K562 (cell line): ENCODE measurements at regions not wholly inside any gene's neighbourhood (a gene's known extent, or its start where the extent isn't known, plus 50 kb on each side); places are given as distances from the start of the nearest gene placed in this dataset.

ENCODE experiments used
- ADNP ChIP-seq: fragments of 200-800 bp; sonication (Bioruptor generic); IDR thresholded peaks from 2 replicates; pipeline ENCODE4 v1.6.1; 2016; ENCODE audit warnings: missing genetic modification characterization, missing compliant biosample characterization
- CUX1 ChIP-seq: fragments of 200-800 bp; sonication (Bioruptor generic); IDR thresholded peaks from 2 replicates; pipeline ENCODE4 v1.6.1; 2016; ENCODE audit warnings: missing genetic modification characterization, missing compliant biosample characterization
- CXXC5 ChIP-seq: fragments of 250-450 bp; sonication (Bioruptor Pico); IDR thresholded peaks from 2 replicates; pipeline ENCODE4 v1.8.0; 2022; ENCODE audit warnings: inconsistent platforms, mild to moderate bottlenecking, moderate library complexity
- FOXP4 ChIP-seq: sonication (generic); formaldehyde crosslinking; IDR thresholded peaks from 2 replicates; pipeline ENCODE4 v1.8.0; 2022; ENCODE audit warnings: mild to moderate bottlenecking, missing genetic modification reagents, borderline replicate concordance
- SETDB1 ChIP-seq: IDR thresholded peaks from one replicate; pipeline ENCODE4 v1.6.1; 2012; ENCODE audit warnings: low read length, control low read depth, inconsistent platforms
- TRIM24 ChIP-seq, 2 experiments: fragments of 450-650 bp; IDR thresholded peaks; 2 replicates each; pipeline ENCODE4 v1.6.1; 2016
- ZC3H8 ChIP-seq: fragments of 450-650 bp; IDR thresholded peaks from 2 replicates; pipeline ENCODE4 v1.6.1; 2017
- ZNF253 ChIP-seq: fragments of 250-450 bp; sonication (Bioruptor Pico); conservative IDR thresholded peaks from 2 replicates; pipeline ENCODE4 v1.6.1; 2021; ENCODE audit warnings: mild to moderate bottlenecking
- ZNF324 ChIP-seq: fragments of 250-450 bp; sonication (Bioruptor Pico); IDR thresholded peaks from 2 replicates; pipeline ENCODE4 v1.4.0; 2020; ENCODE audit warnings: mild to moderate bottlenecking
- ZNF444 ChIP-seq: fragments of 250-450 bp; sonication (Bioruptor Pico); IDR thresholded peaks from 2 replicates; pipeline ENCODE4 v1.4.0; 2020; ENCODE audit warnings: mild to moderate bottlenecking, moderate library complexity
- TF ChIP-seq, protein P1 (sequence below): fragments of 150-350 bp; IDR thresholded peaks from 2 replicates; pipeline ENCODE4 v1.6.1; 2014; ENCODE audit warnings: low read depth, mild to moderate bottlenecking, low read length, borderline replicate concordance

DNA sequence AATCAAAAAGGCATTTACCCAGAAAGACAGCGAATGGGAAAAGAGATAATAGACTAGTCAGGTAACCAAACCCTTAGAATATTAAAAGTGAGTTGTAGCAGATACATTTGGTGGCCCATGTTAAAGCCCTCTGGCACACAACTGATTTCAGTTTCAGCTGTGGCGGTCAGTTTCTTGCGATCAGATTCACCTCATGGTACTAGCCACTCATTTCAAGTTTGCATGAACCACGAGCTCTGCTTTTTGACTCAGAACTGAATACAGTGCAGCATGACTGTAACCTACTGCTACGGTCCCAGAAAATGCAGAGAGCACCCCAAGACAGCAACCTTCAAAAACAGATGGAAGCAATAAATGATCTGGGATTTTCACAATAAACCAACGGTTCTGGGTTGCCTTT lies 919.1 kb upstream of the PCDH10 start (continued):
- no peak for TF ChIP-seq SETDB1
- no peak for TF ChIP-seq FOXP4 (CRISPR knock-in tag)
- TF ChIP-seq, protein P1, sequence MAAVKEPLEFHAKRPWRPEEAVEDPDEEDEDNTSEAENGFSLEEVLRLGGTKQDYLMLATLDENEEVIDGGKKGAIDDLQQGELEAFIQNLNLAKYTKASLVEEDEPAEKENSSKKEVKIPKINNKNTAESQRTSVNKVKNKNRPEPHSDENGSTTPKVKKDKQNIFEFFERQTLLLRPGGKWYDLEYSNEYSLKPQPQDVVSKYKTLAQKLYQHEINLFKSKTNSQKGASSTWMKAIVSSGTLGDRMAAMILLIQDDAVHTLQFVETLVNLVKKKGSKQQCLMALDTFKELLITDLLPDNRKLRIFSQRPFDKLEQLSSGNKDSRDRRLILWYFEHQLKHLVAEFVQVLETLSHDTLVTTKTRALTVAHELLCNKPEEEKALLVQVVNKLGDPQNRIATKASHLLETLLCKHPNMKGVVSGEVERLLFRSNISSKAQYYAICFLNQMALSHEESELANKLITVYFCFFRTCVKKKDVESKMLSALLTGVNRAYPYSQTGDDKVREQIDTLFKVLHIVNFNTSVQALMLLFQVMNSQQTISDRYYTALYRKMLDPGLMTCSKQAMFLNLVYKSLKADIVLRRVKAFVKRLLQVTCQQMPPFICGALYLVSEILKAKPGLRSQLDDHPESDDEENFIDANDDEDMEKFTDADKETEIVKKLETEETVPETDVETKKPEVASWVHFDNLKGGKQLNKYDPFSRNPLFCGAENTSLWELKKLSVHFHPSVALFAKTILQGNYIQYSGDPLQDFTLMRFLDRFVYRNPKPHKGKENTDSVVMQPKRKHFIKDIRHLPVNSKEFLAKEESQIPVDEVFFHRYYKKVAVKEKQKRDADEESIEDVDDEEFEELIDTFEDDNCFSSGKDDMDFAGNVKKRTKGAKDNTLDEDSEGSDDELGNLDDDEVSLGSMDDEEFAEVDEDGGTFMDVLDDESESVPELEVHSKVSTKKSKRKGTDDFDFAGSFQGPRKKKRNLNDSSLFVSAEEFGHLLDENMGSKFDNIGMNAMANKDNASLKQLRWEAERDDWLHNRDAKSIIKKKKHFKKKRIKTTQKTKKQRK, result no peak
- no peak for TF ChIP-seq ZC3H8
- no peak for TF ChIP-seq CUX1 (CRISPR knock-in tag)
- no peak for TF ChIP-seq TRIM24 (IDR thresholded peaks at IDR 0.05)
- no peak for TF ChIP-seq ZNF444
- no peak for TF ChIP-seq ADNP (tag)
- no peak for TF ChIP-seq ZNF253 (CRISPR knock-in tag)
- no peak for TF ChIP-seq ZNF324 (CRISPR knock-in tag)
- TF ChIP-seq CXXC5 (CRISPR knock-in tag), result no peak
- TF ChIP-seq, all 486 proteins: peak for 0
